HL-60 (cell line): ENCODE measurements at regions not wholly inside any gene's neighbourhood (a gene's known extent, or its start where the extent isn't known, plus 50 kb on each side); places are given as distances from the start of the nearest gene placed in this dataset.

Experiments
- REST ChIP-seq: IDR thresholded peaks from 2 replicates; pipeline ENCODE4 v1.6.1; 2012; ENCODE audit warnings: low read depth; ENCODE audit not compliant: insufficient replicate concordance
- TF ChIP-seq, protein P1 (sequence below): IDR thresholded peaks from one replicate; pipeline ENCODE4 v1.5.1; 2011; ENCODE audit warnings: low read length, control low read depth, inconsistent platforms; ENCODE audit not compliant: insufficient read depth

- TF ChIP-seq, protein P1, sequence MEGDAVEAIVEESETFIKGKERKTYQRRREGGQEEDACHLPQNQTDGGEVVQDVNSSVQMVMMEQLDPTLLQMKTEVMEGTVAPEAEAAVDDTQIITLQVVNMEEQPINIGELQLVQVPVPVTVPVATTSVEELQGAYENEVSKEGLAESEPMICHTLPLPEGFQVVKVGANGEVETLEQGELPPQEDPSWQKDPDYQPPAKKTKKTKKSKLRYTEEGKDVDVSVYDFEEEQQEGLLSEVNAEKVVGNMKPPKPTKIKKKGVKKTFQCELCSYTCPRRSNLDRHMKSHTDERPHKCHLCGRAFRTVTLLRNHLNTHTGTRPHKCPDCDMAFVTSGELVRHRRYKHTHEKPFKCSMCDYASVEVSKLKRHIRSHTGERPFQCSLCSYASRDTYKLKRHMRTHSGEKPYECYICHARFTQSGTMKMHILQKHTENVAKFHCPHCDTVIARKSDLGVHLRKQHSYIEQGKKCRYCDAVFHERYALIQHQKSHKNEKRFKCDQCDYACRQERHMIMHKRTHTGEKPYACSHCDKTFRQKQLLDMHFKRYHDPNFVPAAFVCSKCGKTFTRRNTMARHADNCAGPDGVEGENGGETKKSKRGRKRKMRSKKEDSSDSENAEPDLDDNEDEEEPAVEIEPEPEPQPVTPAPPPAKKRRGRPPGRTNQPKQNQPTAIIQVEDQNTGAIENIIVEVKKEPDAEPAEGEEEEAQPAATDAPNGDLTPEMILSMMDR = no peak
- TF ChIP-seq REST = no peak
Measured at GRCh38 chr7:41538810-41539724, 163.8 kb downstream of the INHBA start.
